ENCODE measurements at regions not wholly inside any gene's neighbourhood (a gene's known extent, or its start where the extent isn't known, plus 50 kb on each side); places are given as distances from the start of the nearest gene placed in this dataset.
A peak's percentile ranks its signal among the peaks of the same experiment; 100 is the strongest.

DNA sequence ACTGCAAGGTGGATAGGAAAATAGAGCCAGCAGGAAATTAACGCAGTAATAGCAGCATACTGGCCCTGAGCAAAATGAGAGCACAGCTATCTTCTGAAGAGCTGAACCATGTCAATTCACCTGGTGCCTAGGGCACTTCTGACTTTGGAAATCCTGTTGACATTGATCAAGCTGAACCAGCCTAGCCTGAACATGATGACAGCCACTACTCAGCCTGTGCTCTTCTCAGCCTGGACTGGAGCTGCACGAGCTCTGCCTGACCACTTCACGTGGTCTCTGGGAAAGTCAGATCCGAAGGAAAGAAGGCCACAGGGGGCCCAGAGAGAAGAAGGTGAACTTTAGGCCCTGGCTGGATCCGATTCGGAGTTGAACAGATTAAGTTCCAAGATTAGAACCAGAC lies 421.9 kb downstream of the LPIN1 start:
- DNase-seq (ENCODE audit: low spot score), result no peak

DNA sequence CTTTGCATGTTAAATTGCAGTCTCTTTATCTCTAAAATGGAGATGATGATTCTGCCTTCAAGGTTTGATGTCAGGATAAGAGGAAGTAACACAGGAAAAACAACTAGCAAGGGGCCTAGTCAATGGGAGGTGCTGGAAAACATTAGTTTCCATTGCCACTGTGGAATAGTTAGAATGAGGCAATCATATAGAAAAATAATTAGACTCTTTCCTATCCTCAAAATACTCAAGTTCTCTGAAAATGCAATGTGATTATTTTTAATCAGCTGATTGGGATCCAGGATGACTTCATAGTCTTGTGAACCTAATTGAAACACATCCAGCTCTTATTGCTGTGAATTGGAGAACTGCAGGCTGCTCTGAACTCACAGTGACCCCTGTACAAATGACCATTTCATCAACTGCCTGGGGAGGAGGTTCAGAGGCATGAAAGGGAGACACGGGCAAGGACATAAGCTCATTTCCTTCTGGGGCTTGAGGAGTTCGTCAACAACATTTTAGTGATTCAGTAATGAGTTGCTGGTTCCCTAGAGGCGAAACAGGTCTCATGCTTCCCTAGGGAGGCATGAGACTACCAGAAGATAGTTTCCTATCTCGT lies 422.5 kb downstream of the LPIN1 start:
- no peak for DNase-seq (ENCODE audit: low spot score)

DNA sequence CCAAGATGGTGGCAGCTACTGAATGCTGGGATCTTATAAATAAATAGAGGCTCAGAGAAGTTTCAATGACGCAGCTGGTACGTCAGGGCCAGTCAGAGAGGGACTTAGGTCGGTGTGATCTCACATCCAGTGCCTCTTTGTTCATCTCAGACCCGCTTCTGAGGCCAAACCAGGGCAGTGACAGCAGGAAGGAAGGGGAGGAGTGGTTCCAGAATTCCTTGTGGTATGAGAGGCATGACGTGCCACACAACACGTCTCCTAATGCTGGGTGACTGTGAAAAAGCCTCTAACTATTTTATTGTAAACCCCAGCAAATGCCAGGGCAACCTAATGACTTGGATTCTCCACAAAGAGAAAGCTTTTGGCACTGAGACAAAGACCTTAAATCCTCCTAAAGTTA lies 423.3 kb downstream of the LPIN1 start:
- no peak for DNase-seq (ENCODE audit: low spot score)

DNA sequence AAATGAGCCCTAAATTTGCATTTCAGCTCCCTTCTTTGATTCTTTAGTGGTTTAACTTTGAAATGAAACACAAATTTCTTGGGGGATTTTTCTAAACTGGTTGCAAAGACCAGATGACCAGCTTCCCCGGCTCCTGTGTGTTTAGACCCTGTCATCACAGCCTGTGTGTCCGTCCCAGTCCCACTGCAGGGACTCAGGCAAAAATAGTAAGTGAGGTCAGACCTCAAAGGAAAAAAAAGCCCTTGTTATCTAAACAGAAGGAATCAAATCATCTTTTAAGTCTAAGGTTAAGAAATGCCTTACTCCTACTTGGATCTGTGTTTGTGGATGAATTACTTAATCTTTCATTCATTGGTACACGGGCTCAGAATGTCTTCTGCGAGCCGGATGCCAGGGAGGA lies 423.7 kb downstream of the LPIN1 start:
- peak; percentile 89 for DNase-seq (ENCODE audit: low spot score)

DNA sequence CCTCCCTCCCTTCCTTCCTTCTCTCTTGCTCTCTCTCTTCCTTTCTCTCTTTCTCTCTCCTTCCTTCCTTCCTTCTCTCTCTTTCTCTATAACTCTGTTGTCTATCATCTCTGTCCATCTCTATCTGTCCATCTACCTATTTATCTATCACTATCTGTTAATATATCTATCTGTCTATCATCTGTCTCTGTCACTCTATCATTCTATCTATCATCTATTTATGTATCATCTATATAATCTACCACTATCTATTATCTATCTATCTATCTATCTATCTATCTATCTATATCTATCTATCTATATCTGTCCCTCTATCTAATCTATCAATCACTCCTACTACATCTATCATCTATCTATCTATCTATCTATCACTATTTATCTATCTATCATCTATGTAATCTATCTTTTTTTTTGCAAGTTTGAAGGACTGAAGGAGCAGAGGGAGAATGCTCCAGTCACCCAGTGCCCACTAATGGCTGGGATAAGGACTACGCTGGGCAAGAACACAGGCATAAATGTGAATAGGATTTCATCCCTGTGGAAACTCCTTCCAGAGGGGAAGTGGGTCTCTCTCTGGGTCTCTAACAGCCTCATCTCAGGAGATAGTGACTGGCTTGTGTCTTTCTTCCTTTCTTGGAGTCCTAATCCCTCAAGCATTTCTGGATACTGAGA lies 427.0 kb downstream of the LPIN1 start:
- DNase-seq (ENCODE audit: low spot score), result no peak

DNA sequence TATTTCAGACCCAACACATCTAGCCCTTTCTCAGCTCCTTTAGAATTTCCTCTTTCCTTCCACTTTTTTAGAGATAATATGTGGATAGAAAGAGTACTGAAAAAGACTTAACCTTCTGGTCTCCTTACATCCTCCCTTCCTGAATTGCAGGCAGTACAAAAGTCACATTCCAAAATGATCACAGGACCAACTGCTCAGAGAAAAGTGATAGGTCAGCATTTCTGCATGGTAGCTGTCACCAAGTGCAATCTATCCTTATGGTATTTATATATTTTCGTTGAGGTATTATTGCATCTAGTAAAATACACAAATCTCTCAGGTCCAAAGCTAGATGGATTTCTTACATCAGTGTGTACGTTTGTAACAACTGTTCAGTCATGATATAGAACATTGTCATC lies 427.5 kb downstream of the LPIN1 start:
- DNase-seq (ENCODE audit: low spot score), result no peak

DNA sequence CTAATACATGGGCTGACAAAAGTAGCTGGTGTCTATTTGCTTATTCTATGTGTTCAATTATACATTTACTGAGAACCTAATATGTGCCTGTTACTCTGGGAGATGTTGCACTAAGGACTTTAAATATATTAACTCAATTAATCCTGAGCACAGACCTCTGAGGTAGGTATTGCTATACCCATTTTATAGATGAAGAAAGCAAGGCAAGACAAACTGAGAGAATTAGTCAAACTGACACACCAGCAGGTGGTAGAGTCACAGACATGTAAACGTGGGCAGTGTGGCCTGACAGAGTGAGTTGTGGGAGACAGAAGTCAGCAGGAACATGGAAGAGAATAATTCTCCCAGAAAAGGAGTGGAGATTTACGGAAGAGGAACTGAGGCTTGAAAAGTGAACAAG lies 428.9 kb downstream of the LPIN1 start:
- DNase-seq (ENCODE audit: low spot score), result no peak

DNA sequence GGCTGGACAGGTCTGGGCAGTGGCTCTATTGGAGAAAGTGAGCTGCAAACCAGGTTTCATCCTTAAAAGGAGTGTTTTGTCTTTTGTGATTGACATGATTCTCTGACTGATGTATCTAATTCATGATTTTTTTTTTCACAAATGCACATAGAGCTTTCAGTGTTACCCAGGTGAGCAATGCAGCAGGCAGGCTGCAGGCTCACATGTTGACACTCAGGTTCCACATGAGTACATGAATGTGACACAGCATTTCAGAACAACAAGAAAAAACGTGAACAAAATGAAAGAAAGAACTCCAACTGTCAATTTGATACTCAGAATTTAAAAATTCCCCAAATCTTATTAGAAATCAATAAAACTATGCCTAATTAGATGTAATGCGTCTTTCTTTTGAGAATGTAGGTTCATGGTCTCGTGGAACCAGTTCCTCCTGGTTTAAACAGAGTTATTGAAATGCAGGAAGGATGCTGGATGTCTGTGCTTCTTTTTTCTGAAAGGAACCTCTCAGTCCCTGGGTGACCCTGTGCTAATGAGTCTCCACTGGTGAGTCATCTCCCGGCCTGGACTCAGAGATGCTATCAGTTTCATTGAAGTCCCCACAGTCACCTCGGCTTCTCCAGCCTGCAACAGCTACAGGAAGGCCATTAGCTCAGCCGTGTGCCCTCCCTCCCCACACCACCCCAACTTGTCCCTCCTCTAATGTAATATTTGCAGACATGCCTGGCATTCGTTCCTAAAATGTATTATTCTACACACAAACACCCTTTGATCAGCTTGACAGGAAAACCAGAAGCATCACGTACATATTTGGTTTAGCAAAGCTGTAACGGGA lies 430.4 kb downstream of the LPIN1 start:
- peak; percentile 52 for DNase-seq (ENCODE audit: low spot score)

DNA sequence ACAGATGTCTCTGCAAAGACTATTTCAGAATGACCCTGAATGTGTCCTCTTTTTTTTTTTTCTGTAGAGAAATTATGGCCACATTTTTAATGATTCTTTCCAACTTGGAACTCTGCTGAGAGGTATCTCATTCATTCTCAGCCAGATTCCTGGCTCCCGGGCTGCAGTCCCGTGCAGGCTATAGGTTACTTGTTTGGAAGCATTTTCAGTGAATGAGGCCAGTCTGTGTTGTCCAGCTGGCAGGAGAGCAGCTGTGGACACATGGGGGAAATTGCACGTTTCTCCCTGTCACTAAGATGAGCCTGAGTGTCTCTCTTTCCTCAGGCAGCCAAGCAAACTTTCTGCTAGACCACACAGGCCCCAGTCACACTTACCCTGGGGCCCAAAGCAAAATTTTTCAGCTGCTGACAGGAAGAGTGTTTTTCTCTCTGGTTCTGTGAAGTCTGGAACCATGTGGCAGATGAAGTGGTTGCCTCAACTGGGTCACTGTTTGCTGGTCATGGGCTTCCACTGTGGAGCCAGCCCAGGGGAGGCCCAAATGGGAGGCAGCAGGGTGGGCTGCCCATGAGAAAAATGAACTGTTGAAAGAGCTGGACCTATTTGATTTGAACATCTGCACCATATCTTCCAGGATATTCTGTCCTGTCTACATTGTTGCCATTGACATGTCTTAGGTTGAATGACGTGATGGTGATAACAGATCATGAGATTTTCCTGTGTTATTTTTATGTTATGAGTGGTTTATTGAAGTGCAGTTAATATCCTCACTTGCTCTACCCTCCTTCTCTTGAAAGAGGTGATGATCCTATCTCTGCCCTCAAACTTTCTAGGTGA lies 431.2 kb downstream of the LPIN1 start:
- DNase-seq (ENCODE audit: low spot score), result peak; percentile 17

DNA sequence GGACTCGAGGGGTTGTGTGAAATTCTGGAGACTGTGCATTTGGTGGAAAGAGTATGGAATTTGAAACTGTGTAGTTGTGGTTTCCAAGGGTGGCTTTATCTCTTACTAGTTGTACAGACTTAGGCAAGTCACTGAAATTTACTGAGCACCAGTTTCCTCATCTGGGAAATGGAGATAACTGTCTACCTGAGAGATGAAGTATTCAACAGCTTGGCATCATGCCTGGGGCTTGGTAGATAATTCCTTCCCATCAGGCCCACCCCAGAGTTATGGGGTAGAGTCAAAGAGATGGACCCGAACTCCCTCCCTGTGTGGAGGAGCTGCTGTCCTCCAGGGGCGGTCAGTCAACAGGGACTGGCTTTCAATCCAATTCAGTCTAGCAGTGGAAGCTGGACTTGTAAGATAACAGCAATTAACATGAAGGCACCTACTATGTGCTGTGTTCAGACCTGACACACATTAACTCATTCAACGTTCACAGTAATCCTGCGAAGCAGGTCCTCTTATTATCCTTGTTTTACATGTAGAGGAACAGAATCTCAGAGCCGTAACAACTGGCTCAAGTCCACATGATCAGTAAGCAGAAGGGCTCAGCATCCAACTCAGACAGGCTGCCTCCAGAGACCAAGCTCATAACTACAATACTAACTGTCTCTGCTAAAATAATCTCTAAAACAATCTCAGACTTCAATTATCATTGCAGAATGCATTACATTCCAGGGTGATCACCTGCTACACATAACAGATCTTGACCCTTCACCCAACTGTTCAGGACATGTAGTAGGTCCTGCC lies 432.1 kb downstream of the LPIN1 start:
- no peak for DNase-seq (ENCODE audit: low spot score)

DNA sequence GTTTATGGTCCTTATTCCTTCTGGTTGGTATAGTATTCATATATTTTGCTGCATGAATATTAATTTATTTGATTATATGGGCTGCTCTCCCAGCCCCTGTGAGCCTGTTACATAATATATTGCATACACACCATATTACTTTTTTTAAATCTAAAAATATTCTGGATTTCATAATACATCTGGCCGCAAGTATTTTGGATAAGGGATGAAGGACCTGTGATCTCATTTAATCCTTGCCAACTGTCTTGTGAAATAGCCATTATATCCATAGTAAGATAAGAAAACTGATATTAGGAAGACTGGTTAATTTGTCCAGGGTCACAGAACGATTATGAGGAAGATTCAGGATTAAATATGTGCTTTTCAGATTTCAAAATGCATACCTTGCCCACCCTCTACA lies 433.6 kb downstream of the LPIN1 start:
- DNase-seq (ENCODE audit: low spot score), result no peak

DNA sequence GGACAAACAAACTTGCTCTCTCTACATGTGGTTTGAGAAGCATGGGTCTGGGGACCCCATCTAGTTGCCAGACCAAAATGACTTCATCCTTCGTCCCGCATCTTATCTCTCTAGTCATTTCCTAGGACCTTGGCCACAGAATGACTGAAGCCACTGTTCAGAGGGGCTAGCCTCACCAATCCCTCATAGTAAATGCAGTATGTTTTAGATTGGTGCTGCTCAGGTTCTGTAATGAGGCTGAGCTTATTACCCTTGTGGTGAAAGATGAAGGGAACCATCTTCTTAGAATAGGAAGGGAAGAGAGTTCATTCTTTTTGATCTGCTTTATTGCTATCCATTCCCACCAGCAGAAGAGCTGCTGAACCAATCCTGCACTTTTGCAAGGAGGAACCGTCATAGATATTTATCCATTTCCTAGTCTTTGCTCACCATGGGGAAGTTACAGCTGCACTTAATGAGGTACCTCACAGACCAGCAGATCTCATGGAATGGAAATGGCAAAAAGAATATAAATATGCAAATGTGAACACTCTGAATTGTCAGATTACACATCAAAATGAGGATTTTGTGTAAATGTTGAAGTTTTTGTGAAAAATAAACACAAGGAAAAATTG lies 436.7 kb downstream of the LPIN1 start:
- DNase-seq (ENCODE audit: low spot score), result no peak

DNA sequence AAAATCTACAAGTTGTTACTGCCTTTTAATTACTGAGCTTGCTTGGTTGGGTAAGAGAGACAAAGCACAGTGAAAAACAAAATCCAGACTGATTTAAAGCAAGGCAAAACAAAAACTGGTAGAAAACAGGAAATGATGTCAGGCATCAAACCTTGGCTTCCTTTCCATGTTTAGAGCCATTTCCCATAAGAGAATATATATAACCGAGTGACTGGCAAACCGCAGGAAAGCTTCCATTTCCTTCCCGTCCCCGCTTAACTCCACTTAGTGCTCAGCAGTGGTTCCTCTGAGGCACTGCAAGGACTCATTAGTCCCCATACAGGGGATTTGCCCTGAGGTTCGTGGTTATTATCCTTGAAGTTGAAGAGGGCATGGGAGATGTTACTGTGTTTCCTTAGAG lies 446.3 kb downstream of the LPIN1 start:
- DNase-seq (ENCODE audit: low spot score), result peak; percentile 21

DNA sequence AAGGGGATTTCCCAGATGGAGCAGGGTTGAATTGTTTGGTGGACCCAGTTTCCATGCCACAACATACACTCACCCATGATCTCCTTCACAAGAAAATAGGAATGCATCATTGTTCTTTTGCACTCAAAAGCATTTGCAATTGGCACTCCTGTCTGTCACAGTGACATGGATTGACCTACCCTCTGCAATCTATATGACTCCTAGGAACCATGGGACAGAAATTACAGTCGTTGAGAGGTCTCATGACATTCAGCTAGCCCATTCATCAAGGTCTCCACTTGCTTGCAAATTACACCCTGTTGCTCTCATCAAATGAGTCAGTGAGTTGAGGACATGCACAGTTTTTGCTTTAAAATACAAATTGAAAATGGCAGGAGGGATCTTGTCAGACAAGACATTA lies 448.5 kb downstream of the LPIN1 start:
- no peak for DNase-seq (ENCODE audit: low spot score)

DNA sequence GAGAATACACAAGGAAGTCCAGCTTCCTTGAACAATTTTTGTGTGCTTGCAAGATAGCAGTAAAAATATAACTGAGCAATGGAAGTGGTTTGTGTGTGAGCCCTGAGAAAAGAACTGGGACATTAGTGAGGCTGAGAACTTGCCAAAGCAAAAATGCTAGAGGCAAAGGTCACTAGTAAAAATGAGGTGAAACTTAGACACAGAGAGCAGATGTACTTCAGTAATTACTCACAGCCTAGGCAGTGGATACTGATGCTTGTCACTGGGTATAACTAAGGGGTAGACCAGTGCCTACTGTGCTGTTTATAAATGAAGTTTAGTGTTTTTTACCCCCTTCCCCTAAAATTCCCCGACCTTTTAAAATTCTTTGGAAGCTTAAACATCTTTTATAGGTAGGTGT lies 450.1 kb downstream of the LPIN1 start:
- no peak for DNase-seq (ENCODE audit: low spot score)

DNA sequence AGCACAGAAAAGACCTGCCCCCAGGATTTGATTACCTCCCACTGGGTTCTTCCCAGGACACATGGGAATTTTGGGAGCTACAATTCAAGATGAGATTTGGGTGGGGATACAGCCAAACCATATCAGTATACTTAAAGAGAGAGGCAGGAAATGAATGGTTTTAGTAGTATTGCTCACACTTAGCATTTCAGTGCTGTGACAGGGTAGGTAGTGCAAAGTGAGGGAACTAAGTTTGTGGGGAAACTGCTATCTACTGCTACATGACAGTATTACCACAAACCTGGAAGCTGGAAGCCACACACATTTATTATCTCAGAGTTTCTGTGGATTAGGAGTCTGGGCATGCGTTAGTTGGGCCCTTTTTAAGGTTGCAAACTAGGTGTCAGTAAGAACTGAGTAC lies 450.7 kb downstream of the LPIN1 start:
- DNase-seq (ENCODE audit: low spot score), result no peak

DNA sequence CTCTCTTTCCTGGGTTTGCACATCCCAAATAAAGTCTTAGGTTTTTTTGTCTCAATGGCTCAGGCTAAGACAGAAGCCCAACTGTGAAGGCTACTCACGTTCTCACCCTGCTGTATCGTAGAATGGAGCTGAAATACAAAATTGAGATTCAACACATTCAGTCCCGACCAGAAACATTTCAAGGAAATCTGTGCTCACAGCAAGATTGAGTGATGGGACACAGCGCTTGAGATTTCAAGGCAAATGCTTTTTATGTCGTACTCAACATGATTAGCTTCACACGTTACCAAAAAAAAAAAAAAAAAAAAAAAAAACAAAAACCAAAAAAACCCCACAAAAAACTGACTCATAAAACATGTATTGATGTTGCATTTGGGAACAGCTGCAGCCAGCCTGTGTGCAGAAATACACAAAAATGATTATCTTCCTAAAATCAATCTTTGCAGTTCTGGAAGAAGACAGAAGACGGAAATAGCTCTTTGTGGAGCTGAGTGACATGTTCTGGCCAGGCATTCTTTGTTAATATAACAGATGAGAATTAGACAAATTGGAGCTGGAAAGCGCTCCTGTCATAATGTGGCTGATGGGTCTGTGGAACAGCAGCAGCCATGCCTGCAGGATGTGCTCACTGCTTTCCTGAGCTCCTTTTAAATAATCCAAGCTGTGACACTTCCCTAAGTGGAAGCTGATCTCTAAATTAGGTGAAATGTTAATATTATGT lies 453.2 kb downstream of the LPIN1 start:
- DNase-seq (ENCODE audit: low spot score), result no peak

DNA sequence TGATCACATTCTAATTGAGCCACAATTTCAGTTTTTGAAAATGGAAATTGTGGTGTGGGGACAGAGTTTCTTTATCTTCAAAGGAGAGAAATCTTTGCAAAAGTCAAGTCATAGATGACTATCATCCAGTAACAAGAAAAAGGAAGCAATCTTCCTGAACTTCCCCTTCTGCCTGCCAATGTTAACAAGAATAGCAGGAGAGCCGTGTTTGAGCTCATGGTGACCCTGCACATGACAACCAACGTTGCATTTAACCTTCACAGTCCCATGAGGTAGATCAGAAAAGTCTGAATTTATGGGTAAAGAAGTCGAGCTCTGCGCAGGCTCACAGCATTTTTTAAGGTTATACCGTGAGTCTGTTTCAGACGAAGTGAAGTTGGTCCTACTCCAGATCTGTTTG lies 454.9 kb downstream of the LPIN1 start:
- DNase-seq (ENCODE audit: low spot score), result peak; percentile 20

DNA sequence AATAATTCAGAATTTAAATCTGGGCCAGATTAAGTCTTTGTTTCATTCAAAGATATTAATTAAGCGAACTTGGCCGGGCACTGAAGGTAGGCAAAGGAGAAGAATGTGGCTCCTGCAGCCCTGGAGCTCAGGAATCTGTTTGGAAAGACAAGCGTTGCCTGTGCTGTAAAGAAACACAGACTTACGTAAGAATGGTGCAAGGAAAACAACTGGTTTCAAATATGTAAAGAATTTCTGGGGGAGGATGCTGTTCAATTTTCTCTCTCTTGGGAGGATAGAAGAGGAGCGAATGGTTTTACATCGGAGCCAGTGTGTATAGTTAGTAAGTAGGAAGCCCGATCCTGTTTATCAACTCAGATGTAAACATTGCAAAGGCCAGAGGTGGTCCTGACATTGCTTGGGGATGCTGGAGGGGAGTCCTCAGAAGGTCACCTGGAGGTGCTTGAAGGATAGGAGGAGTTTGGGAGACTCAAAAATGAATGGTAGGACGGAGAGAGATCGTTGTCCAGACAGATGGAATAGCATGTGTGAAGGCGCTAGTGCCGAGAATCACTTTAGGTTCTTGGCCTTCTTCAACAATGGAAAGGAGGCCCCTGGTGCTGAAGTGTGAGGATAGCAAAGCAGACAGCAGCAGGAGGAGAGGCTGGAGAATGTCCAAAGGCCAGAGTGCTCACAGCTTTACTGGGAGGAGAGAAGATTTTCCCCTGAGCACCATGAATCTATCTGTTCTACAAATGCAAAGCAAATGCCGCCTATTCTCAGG lies 456.1 kb downstream of the LPIN1 start:
- peak; percentile 80 for DNase-seq (ENCODE audit: low spot score)
